SK-N-SH (cell line): ENCODE measurements at regions not wholly inside any gene's neighbourhood (a gene's known extent, or its start where the extent isn't known, plus 50 kb on each side); places are given as distances from the start of the nearest gene placed in this dataset.

ENCODE experiments used
- CTCF ChIP-seq: fragments of 200-600 bp; sonication (generic); IDR thresholded peaks from 2 replicates; pipeline ENCODE4 v1.6.1; 2017; ENCODE audit warnings: antibody characterized with exemption, mild to moderate bottlenecking, moderate library complexity
- JUND ChIP-seq: IDR thresholded peaks from 2 replicates; pipeline ENCODE4 v1.4.0; 2012
- MAX ChIP-seq: IDR thresholded peaks from 2 replicates; pipeline ENCODE4 v1.4.0; 2012; ENCODE audit warnings: low read depth
- POLR2AphosphoS5 ChIP-seq: IDR thresholded peaks from 2 replicates; pipeline ENCODE4 v1.6.1; 2012; ENCODE audit warnings: low read depth, low read length
- REST ChIP-seq: IDR thresholded peaks from 2 replicates; pipeline ENCODE4 v1.6.1; 2012; ENCODE audit warnings: mild to moderate bottlenecking, low read depth, low read length, moderate library complexity
- SMC3 ChIP-seq: IDR thresholded peaks from 2 replicates; pipeline ENCODE4 v1.6.1; 2012; ENCODE audit warnings: low read depth, low read length, improper control_type of control experiment
- TAF1 ChIP-seq: IDR thresholded peaks from 2 replicates; pipeline ENCODE4 v1.6.1; 2012; ENCODE audit warnings: low read depth, mild to moderate bottlenecking, low read length, moderate library complexity, borderline replicate concordance
- YY1 ChIP-seq: IDR thresholded peaks from 2 replicates; pipeline ENCODE4 v1.4.0; 2012; ENCODE audit warnings: low read depth, mild to moderate bottlenecking

- no peak for TF ChIP-seq YY1
- no peak for TF ChIP-seq CTCF
- TF ChIP-seq POLR2AphosphoS5, result no peak
- TF ChIP-seq TAF1, result no peak
- TF ChIP-seq SMC3, result no peak
- no peak for TF ChIP-seq MAX
- TF ChIP-seq REST, result no peak
- no peak for TF ChIP-seq JUND
Measured at GRCh38 chr11:122204206-122204605, 88.2 kb upstream of the BLID start.
